HepG2 (cell line): ENCODE measurements at regions not wholly inside any gene's neighbourhood (a gene's known extent, or its start where the extent isn't known, plus 50 kb on each side); places are given as distances from the start of the nearest gene placed in this dataset.

Experiments
- MAZ ChIP-seq, 2 experiments: sonication (generic) in 1 of 2; formaldehyde crosslinking in 1 of 2; IDR thresholded peaks; 2 replicates each; pipeline versions ENCODE4 v1.5.0 to v1.6.1; 2012 to 2020; ENCODE audit warnings: low read depth in 2 of 2, mild to moderate bottlenecking in 2 of 2, borderline replicate concordance in 1 of 2, improper control_type of control experiment in 1 of 2, low read length in 1 of 2, missing genetic modification reagents in 1 of 2, moderate library complexity in 1 of 2
- ZNF558 ChIP-seq: sonication (generic); formaldehyde crosslinking; IDR thresholded peaks from 2 replicates; pipeline ENCODE4 v1.9.0; 2022; ENCODE audit warnings: mild to moderate bottlenecking, missing genetic modification reagents, borderline replicate concordance
- ZNF619 ChIP-seq: sonication (generic); formaldehyde crosslinking; IDR thresholded peaks from 2 replicates; pipeline ENCODE4 v1.4.0; 2020; ENCODE audit warnings: mild to moderate bottlenecking, missing genetic modification reagents
- TF ChIP-seq, protein P1 (sequence below): sonication (generic); formaldehyde crosslinking; IDR thresholded peaks from 2 replicates; pipeline ENCODE4 v1.5.0; 2020; ENCODE audit warnings: mild to moderate bottlenecking, missing genetic modification reagents, moderate library complexity

DNA sequence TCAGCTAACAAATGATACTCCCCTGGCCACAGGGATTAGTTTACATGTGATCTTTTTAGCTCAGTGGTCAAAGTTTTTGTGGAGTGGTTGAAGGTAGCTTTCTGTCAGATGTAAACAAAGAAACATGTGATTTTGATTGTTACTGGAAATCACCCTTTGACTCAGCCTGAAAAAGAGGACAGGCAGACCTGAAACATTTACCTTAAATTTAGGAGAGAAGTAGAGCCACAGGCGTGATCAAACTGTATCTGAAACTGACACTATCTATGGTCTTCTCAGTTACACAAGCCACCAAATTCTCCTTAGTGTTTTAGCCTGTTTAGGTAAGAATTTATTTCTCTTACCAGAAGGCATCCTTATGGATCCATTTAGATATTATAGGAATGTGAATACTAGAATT, 136.7 kb downstream of the CBLL2 start:
- TF ChIP-seq ZNF619 (CRISPR knock-in tag) = no peak
- no peak for TF ChIP-seq ZNF558 (CRISPR knock-in tag)
- TF ChIP-seq, protein P1, sequence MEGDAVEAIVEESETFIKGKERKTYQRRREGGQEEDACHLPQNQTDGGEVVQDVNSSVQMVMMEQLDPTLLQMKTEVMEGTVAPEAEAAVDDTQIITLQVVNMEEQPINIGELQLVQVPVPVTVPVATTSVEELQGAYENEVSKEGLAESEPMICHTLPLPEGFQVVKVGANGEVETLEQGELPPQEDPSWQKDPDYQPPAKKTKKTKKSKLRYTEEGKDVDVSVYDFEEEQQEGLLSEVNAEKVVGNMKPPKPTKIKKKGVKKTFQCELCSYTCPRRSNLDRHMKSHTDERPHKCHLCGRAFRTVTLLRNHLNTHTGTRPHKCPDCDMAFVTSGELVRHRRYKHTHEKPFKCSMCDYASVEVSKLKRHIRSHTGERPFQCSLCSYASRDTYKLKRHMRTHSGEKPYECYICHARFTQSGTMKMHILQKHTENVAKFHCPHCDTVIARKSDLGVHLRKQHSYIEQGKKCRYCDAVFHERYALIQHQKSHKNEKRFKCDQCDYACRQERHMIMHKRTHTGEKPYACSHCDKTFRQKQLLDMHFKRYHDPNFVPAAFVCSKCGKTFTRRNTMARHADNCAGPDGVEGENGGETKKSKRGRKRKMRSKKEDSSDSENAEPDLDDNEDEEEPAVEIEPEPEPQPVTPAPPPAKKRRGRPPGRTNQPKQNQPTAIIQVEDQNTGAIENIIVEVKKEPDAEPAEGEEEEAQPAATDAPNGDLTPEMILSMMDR (CRISPR knock-in tag) = no peak
- no peak for TF ChIP-seq MAZ (IDR thresholded peaks at IDR 0.05; ENCODE audit: borderline replicate concordance, low read depth, low read length)
- no peak for TF ChIP-seq MAZ (CRISPR knock-in tag; IDR thresholded peaks at IDR 0.05; ENCODE audit: low read depth)
